ENCODE measurements at regions not wholly inside any gene's neighbourhood (a gene's known extent, or its start where the extent isn't known, plus 50 kb on each side); places are given as distances from the start of the nearest gene placed in this dataset.

- TF ChIP-seq CTCF (IDR thresholded peaks at IDR 0.05 in 2 of 3, conservative IDR thresholded peaks at IDR 0.05 in 1 of 3; ENCODE audit: borderline replicate concordance in 1 of 3, insufficient read depth in 1 of 3, low read depth in 2 of 3, low read length in 2 of 3) = no peak
- no peak for TF ChIP-seq EZH2phosphoT487 (IDR thresholded peaks at IDR 0.05; ENCODE audit: borderline replicate concordance)
- no peak for TF ChIP-seq ZNF274 (IDR thresholded peaks at IDR 0.05; ENCODE audit: low read depth, low read length)
- TF ChIP-seq POLR2AphosphoS5 (IDR thresholded peaks at IDR 0.05; ENCODE audit: low read depth, low read length) = no peak
- no peak for TF ChIP-seq EZH2 (IDR thresholded peaks at IDR 0.05)
- TF ChIP-seq TCF7L2 (IDR thresholded peaks at IDR 0.05; ENCODE audit: borderline replicate concordance, extremely low read depth, insufficient read depth, insufficient read length) = no peak
- no peak for TF ChIP-seq JUND (IDR thresholded peaks at IDR 0.05)
- no peak for TF ChIP-seq EGR1 (IDR thresholded peaks at IDR 0.05; ENCODE audit: low read depth)
- no peak for TF ChIP-seq MAX (IDR thresholded peaks at IDR 0.05)
- no peak for TF ChIP-seq ELF1 (IDR thresholded peaks at IDR 0.05; ENCODE audit: borderline replicate concordance, low read depth)
- TF ChIP-seq POLR2A (IDR thresholded peaks at IDR 0.05; ENCODE audit: borderline replicate concordance, extremely low read depth, insufficient read depth, insufficient read length) = no peak
- no peak for TF ChIP-seq CBX3 (IDR thresholded peaks at IDR 0.05; ENCODE audit: low read depth)
Observed at GRCh38 chr5:82512025-82512424, 233.9 kb upstream of the RPS23 start.
